Endodermal cell (in vitro differentiated cells): ENCODE measurements at regions not wholly inside any gene's neighbourhood (a gene's known extent, or its start where the extent isn't known, plus 50 kb on each side); places are given as distances from the start of the nearest gene placed in this dataset.
A peak's percentile ranks its signal among the peaks of the same experiment; 100 is the strongest.

Source experiments
- DNase-seq: peaks from one replicate; pipeline ENCODE4 v3.0.0-alpha.2; 2017
- H3K27ac ChIP-seq: 2 replicates; pipeline ENCODE4 v1.5.1; 2013; ENCODE audit warnings: mild to moderate bottlenecking, low read depth, low read length, moderate library complexity
- H3K27me3 ChIP-seq: 2 replicates; pipeline ENCODE4 v1.6.1; 2013; ENCODE audit warnings: mild to moderate bottlenecking, low read length, moderate library complexity; ENCODE audit not compliant: insufficient read depth, control insufficient read depth, poor library complexity, severe bottlenecking
- H3K36me3 ChIP-seq: 2 replicates; pipeline ENCODE4 v1.7.0; 2013; ENCODE audit warnings: mild to moderate bottlenecking, low read length, moderate library complexity; ENCODE audit not compliant: control insufficient read depth, insufficient read depth
- H3K4me1 ChIP-seq: one replicate; pipeline ENCODE4 v1.7.0; 2013; ENCODE audit warnings: low read length; ENCODE audit not compliant: control insufficient read depth, insufficient read depth
- H3K4me3 ChIP-seq: 2 replicates; pipeline ENCODE4 v1.5.1; 2013; ENCODE audit warnings: mild to moderate bottlenecking, low read length, moderate library complexity
- H3K9ac ChIP-seq: 2 replicates; pipeline ENCODE4 v1.6.1; 2013; ENCODE audit warnings: mild to moderate bottlenecking, low read length, moderate library complexity; ENCODE audit not compliant: poor library complexity, severe bottlenecking; ENCODE audit errors: extremely low read depth
- H3K9me3 ChIP-seq: 2 replicates; pipeline ENCODE4 v1.6.1; 2013; ENCODE audit warnings: mild to moderate bottlenecking, low read length, moderate library complexity; ENCODE audit not compliant: control insufficient read depth
- H3K27ac Mint-ChIP-seq: 2 replicates; pipeline ENCODE4 v1.8.0; 2020; ENCODE audit warnings: mixed read lengths
- H3K27me3 Mint-ChIP-seq: 2 replicates; pipeline ENCODE4 v1.8.0; 2021; ENCODE audit warnings: mild to moderate bottlenecking, mixed read lengths; ENCODE audit not compliant: insufficient read depth
- H3K36me3 Mint-ChIP-seq: 2 replicates; pipeline ENCODE4 v1.8.0; 2020; ENCODE audit warnings: low read depth, mixed read lengths
- H3K4me1 Mint-ChIP-seq: 2 replicates; pipeline ENCODE4 v1.8.0; 2020; ENCODE audit warnings: mixed read lengths
- H3K4me3 Mint-ChIP-seq: 2 replicates; pipeline ENCODE4 v1.8.0; 2020; ENCODE audit warnings: mild to moderate bottlenecking, moderate library complexity, mixed read lengths
- H3K9me3 Mint-ChIP-seq: 2 replicates; pipeline ENCODE4 v1.8.0; 2020; ENCODE audit warnings: mild to moderate bottlenecking, mixed read lengths
- WGBS, 2 experiments: methylation state at CpG; one replicate each; pipeline versions ENCODE4 v1.1.5 to v1.1.7; 2013; ENCODE audit warnings: missing lambda C conversion rate in 2 of 2, mixed read lengths in 1 of 2; ENCODE audit not compliant: insufficient coverage in 1 of 2, insufficient read length in 1 of 2; 5-methylcytosine and 5-hydroxymethylcytosine counted together
- TF ChIP-seq, protein P1 (sequence below): fragments of 200-600 bp; sonication (generic); conservative IDR thresholded peaks from 2 replicates; pipeline ENCODE4 v1.5.0; 2021; ENCODE audit warnings: antibody characterized with exemption, mild to moderate bottlenecking

DNA sequence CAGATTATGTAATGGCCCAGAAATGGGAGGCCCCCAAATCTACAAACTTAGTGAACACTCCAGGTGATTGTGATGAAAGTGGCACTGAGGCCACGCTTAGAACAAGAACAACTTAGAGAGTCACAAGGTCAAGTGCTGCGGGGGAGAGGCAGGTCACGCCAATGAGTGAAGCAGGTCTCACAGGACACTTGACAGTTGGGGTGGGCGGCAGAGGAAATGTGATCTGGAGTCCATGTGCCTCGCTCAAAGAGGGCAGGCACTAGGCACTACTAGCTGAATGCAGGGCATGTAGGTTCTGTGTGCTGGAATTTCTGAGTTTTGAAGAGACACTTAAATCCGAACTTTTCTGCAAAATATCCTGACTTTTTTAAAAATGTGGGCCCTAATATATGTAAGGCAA, 193.2 kb upstream of the RORB start:
- WGBS, 2 experiments = 87 to 92% methylated on average over 5 to 6 of the region's 6 CpGs
- Histone ChIP-seq H3K27me3 (no peaks in the 10 kb centered on the region), H3K4me3 (no peak overlapping the region), H3K4me1 (no peaks in the 10 kb centered on the region), H3K9me3 (no peaks in the 10 kb centered on the region), H3K27ac (no peak overlapping the region), H3K9ac (no peak overlapping the region), H3K36me3 (no peaks in the 10 kb centered on the region)
- DNase-seq = no peak
- Mint-ChIP-seq H3K27me3 (no peaks in the 10 kb centered on the region), H3K4me3 (no peak overlapping the region), H3K36me3 (no peaks in the 10 kb centered on the region), H3K27ac (no peak overlapping the region), H3K4me1 (peaks cover 8% of the 10 kb centered on the region), H3K9me3 (no peaks in the 10 kb centered on the region)
- TF ChIP-seq, protein P1, sequence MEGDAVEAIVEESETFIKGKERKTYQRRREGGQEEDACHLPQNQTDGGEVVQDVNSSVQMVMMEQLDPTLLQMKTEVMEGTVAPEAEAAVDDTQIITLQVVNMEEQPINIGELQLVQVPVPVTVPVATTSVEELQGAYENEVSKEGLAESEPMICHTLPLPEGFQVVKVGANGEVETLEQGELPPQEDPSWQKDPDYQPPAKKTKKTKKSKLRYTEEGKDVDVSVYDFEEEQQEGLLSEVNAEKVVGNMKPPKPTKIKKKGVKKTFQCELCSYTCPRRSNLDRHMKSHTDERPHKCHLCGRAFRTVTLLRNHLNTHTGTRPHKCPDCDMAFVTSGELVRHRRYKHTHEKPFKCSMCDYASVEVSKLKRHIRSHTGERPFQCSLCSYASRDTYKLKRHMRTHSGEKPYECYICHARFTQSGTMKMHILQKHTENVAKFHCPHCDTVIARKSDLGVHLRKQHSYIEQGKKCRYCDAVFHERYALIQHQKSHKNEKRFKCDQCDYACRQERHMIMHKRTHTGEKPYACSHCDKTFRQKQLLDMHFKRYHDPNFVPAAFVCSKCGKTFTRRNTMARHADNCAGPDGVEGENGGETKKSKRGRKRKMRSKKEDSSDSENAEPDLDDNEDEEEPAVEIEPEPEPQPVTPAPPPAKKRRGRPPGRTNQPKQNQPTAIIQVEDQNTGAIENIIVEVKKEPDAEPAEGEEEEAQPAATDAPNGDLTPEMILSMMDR = no peak

DNA sequence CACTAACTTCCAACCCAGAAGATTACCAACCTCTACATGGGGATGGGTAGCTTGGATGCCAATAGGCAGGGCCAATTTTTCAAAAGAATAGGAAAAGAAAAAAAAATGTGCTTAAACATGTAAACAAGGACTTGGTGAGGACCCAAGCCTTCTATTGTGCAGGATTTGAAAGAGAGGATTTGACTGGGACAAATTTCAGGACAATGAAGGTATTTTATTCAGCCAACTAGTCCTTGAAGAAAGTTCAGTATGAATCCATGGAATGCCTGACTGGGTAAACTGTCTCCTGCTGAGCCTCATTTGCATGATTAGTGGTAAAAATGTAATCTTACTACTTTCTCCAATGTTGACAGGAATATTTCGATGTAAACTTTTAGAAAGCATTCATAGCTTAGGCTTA, 192.5 kb upstream of the RORB start:
- WGBS, 2 experiments = no CpG with 5 or more reads among the region's 1 CpG
- peaks cover 8% of the 10 kb centered on the region for H3K4me1 Mint-ChIP-seq
- Histone ChIP-seq H3K27me3 (no peaks in the 10 kb centered on the region), H3K4me1 (no peaks in the 10 kb centered on the region), H3K4me3 (no peak overlapping the region), H3K9me3 (no peaks in the 10 kb centered on the region), H3K36me3 (no peaks in the 10 kb centered on the region), H3K9ac (no peak overlapping the region), H3K27ac (no peak overlapping the region)
- no peak overlapping the region for H3K27ac Mint-ChIP-seq
- H3K9me3 Mint-ChIP-seq = no peaks in the 10 kb centered on the region
- no peaks in the 10 kb centered on the region for H3K36me3 Mint-ChIP-seq
- no peak for DNase-seq
- no peaks in the 10 kb centered on the region for H3K27me3 Mint-ChIP-seq
- TF ChIP-seq, protein P1 = no peak
- no peak overlapping the region for H3K4me3 Mint-ChIP-seq

DNA sequence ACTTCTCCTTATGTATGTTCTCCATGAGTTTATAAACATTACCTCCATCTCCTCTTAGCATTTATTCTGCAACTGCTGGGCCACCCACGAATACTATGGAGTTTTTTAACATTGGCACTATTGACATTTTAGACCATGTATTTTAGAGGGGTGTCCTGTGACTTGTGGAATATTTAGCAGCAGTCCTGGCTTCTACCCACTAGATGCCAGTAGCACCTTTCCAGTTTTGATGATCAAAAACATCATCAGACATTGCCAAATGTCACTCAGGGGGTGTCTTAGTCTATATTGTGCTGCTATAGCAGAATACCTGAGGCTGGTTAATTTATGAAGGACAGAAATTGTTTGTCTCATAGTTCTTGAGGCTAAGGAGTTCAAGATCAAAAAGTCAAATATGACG, 187.5 kb upstream of the RORB start:
- no peak overlapping the region for H3K9ac ChIP-seq
- H3K4me3 Mint-ChIP-seq = no peak overlapping the region
- H3K9me3 ChIP-seq = no peaks in the 10 kb centered on the region
- no peaks in the 10 kb centered on the region for H3K27me3 Mint-ChIP-seq
- no peaks in the 10 kb centered on the region for H3K36me3 Mint-ChIP-seq
- no peaks in the 10 kb centered on the region for H3K9me3 Mint-ChIP-seq
- H3K4me3 ChIP-seq = no peak overlapping the region
- no peaks in the 10 kb centered on the region for H3K27me3 ChIP-seq
- no peaks in the 10 kb centered on the region for H3K4me1 ChIP-seq
- H3K27ac Mint-ChIP-seq = no peak overlapping the region
- no peak overlapping the region for H3K27ac ChIP-seq
- no peaks in the 10 kb centered on the region for H3K36me3 ChIP-seq
- WGBS, 2 experiments = 84 to 88% methylated on average over 1 to 2 of the region's 2 CpGs
- TF ChIP-seq, protein P1 = peak; percentile 62
- peaks cover 2% of the 10 kb centered on the region for H3K4me1 Mint-ChIP-seq
- DNase-seq = no peak
